ENCODE measurements at regions not wholly inside any gene's neighbourhood (a gene's known extent, or its start where the extent isn't known, plus 50 kb on each side); places are given as distances from the start of the nearest gene placed in this dataset.

GRCh38 chr12:41983856-41984255, 160.8 kb downstream of the GXYLT1 start:
- H3K4me1 ChIP-seq (ENCODE audit: low read length), result peaks cover 22% of the 10 kb centered on the region
- H2AFZ ChIP-seq (ENCODE audit: low read depth, low read length), result no peak overlapping the region
- H3K27ac ChIP-seq (ENCODE audit: low read length), result no peak overlapping the region
- TF ChIP-seq CTCF (IDR thresholded peaks at IDR 0.05; ENCODE audit: low read depth, low read length), result no peak
- TF ChIP-seq EZH2phosphoT487 (IDR thresholded peaks at IDR 0.05; ENCODE audit: low read depth), result no peak
- 0 out of 2 replicates have a peak, but pooled peaks cover 3% of the 10 kb centered on the region for H3K9me3 ChIP-seq (ENCODE audit: insufficient read depth, low read length)
- no peak overlapping the region for H3K4me3 ChIP-seq (ENCODE audit: low read length)
- H4K20me1 ChIP-seq (ENCODE audit: insufficient read depth, low read length), result no peaks in the 10 kb centered on the region
- peaks cover 4% of the 10 kb centered on the region; the same call in 1 of the 2 replicates for H3K27me3 ChIP-seq (ENCODE audit: low read depth, low read length)
- H3K9ac ChIP-seq (ENCODE audit: low read length), result 0 out of 2 replicates have a peak overlapping the region, but pooled peaks have one; percentile 10
- peak overlapping the region; percentile 44 for H3K4me2 ChIP-seq (ENCODE audit: low read length)
- no peaks in the 10 kb centered on the region for H3K36me3 ChIP-seq (replicated peaks; ENCODE audit: low read depth, low read length)
- H3K79me2 ChIP-seq (ENCODE audit: low read length), result no peaks in the 10 kb centered on the region

GRCh38 chr12:41983394-41983793, 161.3 kb downstream of the GXYLT1 start:
- no peaks in the 10 kb centered on the region for H3K36me3 ChIP-seq (replicated peaks; ENCODE audit: low read depth, low read length)
- no peak overlapping the region for H3K27ac ChIP-seq (ENCODE audit: low read length)
- no peaks in the 10 kb centered on the region for H4K20me1 ChIP-seq (ENCODE audit: insufficient read depth, low read length)
- no peak for TF ChIP-seq CTCF (IDR thresholded peaks at IDR 0.05; ENCODE audit: low read depth, low read length)
- TF ChIP-seq EZH2phosphoT487 (IDR thresholded peaks at IDR 0.05; ENCODE audit: low read depth), result no peak
- no peaks in the 10 kb centered on the region for H3K9me3 ChIP-seq (ENCODE audit: insufficient read depth, low read length)
- H3K4me2 ChIP-seq (ENCODE audit: low read length), result peak overlapping the region; percentile 44
- H3K4me3 ChIP-seq (ENCODE audit: low read length), result no peak overlapping the region
- H2AFZ ChIP-seq (ENCODE audit: low read depth, low read length), result no peak overlapping the region
- peaks cover 4% of the 10 kb centered on the region; the same call in 1 of the 2 replicates for H3K27me3 ChIP-seq (ENCODE audit: low read depth, low read length)
- peaks cover 22% of the 10 kb centered on the region for H3K4me1 ChIP-seq (ENCODE audit: low read length)
- no peaks in the 10 kb centered on the region for H3K79me2 ChIP-seq (ENCODE audit: low read length)
- H3K9ac ChIP-seq (ENCODE audit: low read length), result 0 out of 2 replicates have a peak overlapping the region, but pooled peaks have one; percentile 10

GRCh38 chr12:41981758-41982157, 162.9 kb downstream of the GXYLT1 start:
- no peak overlapping the region for H3K4me2 ChIP-seq (ENCODE audit: low read length)

GRCh38 chr12:41981013-41981412, 163.7 kb downstream of the GXYLT1 start:
- H3K4me3 ChIP-seq (ENCODE audit: low read length), result no peak overlapping the region
- H3K4me2 ChIP-seq (ENCODE audit: low read length), result no peak overlapping the region
- TF ChIP-seq EZH2phosphoT487 (IDR thresholded peaks at IDR 0.05; ENCODE audit: low read depth) (no peak), CTCF (IDR thresholded peaks at IDR 0.05; ENCODE audit: low read depth, low read length) (no peak)
- H3K4me1 ChIP-seq (ENCODE audit: low read length), result peaks cover 22% of the 10 kb centered on the region
- H3K9me3 ChIP-seq (ENCODE audit: insufficient read depth, low read length), result no peaks in the 10 kb centered on the region
- H4K20me1 ChIP-seq (ENCODE audit: insufficient read depth, low read length), result no peaks in the 10 kb centered on the region
- H3K36me3 ChIP-seq (replicated peaks; ENCODE audit: low read depth, low read length), result no peaks in the 10 kb centered on the region
- no peak overlapping the region for H3K9ac ChIP-seq (ENCODE audit: low read length)
- H3K79me2 ChIP-seq (ENCODE audit: low read length), result no peaks in the 10 kb centered on the region
- peaks cover 4% of the 10 kb centered on the region; the same call in 1 of the 2 replicates for H3K27me3 ChIP-seq (ENCODE audit: low read depth, low read length)
- no peak overlapping the region for H2AFZ ChIP-seq (ENCODE audit: low read depth, low read length)
- no peak overlapping the region for H3K27ac ChIP-seq (ENCODE audit: low read length)

More at GRCh38 chr12:41981758-41982157, 162.9 kb downstream of the GXYLT1 start:
- Histone ChIP-seq H4K20me1 (ENCODE audit: insufficient read depth, low read length) (no peaks in the 10 kb centered on the region), H3K9me3 (ENCODE audit: insufficient read depth, low read length) (no peaks in the 10 kb centered on the region), H3K27ac (ENCODE audit: low read length) (no peak overlapping the region), H2AFZ (ENCODE audit: low read depth, low read length) (no peak overlapping the region), H3K4me1 (ENCODE audit: low read length) (peaks cover 22% of the 10 kb centered on the region), H3K9ac (ENCODE audit: low read length) (no peak overlapping the region), H3K4me3 (ENCODE audit: low read length) (no peak overlapping the region), H3K27me3 (ENCODE audit: low read depth, low read length) (peaks cover 4% of the 10 kb centered on the region; the same call in 1 of the 2 replicates), H3K36me3 (replicated peaks; ENCODE audit: low read depth, low read length) (no peaks in the 10 kb centered on the region), H3K79me2 (ENCODE audit: low read length) (no peaks in the 10 kb centered on the region)
- TF ChIP-seq CTCF (IDR thresholded peaks at IDR 0.05; ENCODE audit: low read depth, low read length), result no peak
- TF ChIP-seq EZH2phosphoT487 (IDR thresholded peaks at IDR 0.05; ENCODE audit: low read depth), result no peak
